CD4-positive, alpha-beta T cell (primary cell): ENCODE measurements at regions not wholly inside any gene's neighbourhood (a gene's known extent, or its start where the extent isn't known, plus 50 kb on each side); places are given as distances from the start of the nearest gene placed in this dataset.

Experiments used
- ATAC-seq: fragments of 200-7000 bp; cut with Tn5 transposase; one replicate; pipeline ENCODE4 v1.10.0; 2022; ENCODE audit warnings: mild to moderate bottlenecking; ENCODE audit not compliant: poor library complexity
- CTCF ChIA-PET: fragments of 350-600 bp; sonication (Branson Sonifier 250); formaldehyde crosslinking; loops from one replicate; lab custom pipeline; 2021; ENCODE audit warnings: antibody characterized with exemption, inconsistent platforms; lab: Charles Lee
- POLR2A ChIA-PET: fragments of 350-600 bp; sonication (Branson Sonifier 250); formaldehyde crosslinking; loops from one replicate; lab custom pipeline; 2021; ENCODE audit warnings: antibody characterized with exemption, inconsistent platforms; lab: Charles Lee
- DNase-seq, 14 experiments: peaks; one replicate each; pipeline ENCODE4 v3.0.0-alpha.2; 2013 to 2020; ENCODE audit warnings: mixed read lengths in 2 of 14
- H3K27ac ChIP-seq, 2 donors: one replicate each; pipeline versions ENCODE4 v1.5.1 to v1.7.0; 2013; ENCODE audit warnings: low read length in 2 of 2, low read depth in 1 of 2, mild to moderate bottlenecking in 1 of 2
- H3K27me3 ChIP-seq, 2 experiments: 1 replicate in 1 of 2; 2 replicates in 1 of 2; pipeline versions ENCODE4 v1.6.1 to v1.7.0; 2013; ENCODE audit warnings: low read length in 2 of 2, control low read depth in 1 of 2, mild to moderate bottlenecking in 1 of 2, moderate library complexity in 1 of 2; ENCODE audit not compliant: insufficient read depth in 2 of 2, control insufficient read depth in 1 of 2
- H3K36me3 ChIP-seq: one replicate; pipeline ENCODE4 v1.6.1; 2013; ENCODE audit warnings: low read length, control low read depth; ENCODE audit not compliant: insufficient read depth
- H3K4me1 ChIP-seq: one replicate; pipeline ENCODE4 v1.6.1; 2013; ENCODE audit warnings: low read length, control low read depth; ENCODE audit not compliant: insufficient read depth
- H3K4me3 ChIP-seq: one replicate; pipeline ENCODE4 v1.5.1; 2013; ENCODE audit warnings: mild to moderate bottlenecking, low read length, moderate library complexity
- H3K9me3 ChIP-seq, 2 experiments: 1 replicate in 1 of 2; 2 replicates in 1 of 2; pipeline versions ENCODE4 v1.6.1 to v1.7.0; 2013; ENCODE audit warnings: low read length in 2 of 2, mild to moderate bottlenecking in 2 of 2, control low read depth in 1 of 2, moderate library complexity in 1 of 2; ENCODE audit not compliant: control insufficient read depth in 1 of 2, insufficient read depth in 1 of 2
- H3K27ac Mint-ChIP-seq: one replicate; pipeline ENCODE4 v1.8.0; 2020; ENCODE audit warnings: mixed read lengths
- H3K27me3 Mint-ChIP-seq: one replicate; pipeline ENCODE4 v1.8.0; 2021; ENCODE audit warnings: mixed read lengths
- H3K36me3 Mint-ChIP-seq: one replicate; pipeline ENCODE4 v1.8.0; 2021; ENCODE audit warnings: low read depth, mixed read lengths
- H3K4me1 Mint-ChIP-seq: one replicate; pipeline ENCODE4 v1.8.0; 2021; ENCODE audit warnings: low read depth, mixed read lengths
- H3K4me3 Mint-ChIP-seq: one replicate; pipeline ENCODE4 v1.8.0; 2020; ENCODE audit warnings: mild to moderate bottlenecking, mixed read lengths
- H3K9me3 Mint-ChIP-seq: one replicate; pipeline ENCODE4 v1.8.0; 2020; ENCODE audit warnings: mixed read lengths
- intact Hi-C, 2 experiments: fragments of 100-400 bp; cut with DNase I in 1 of 2; cut with micrococcal nuclease in 1 of 2; formaldehyde crosslinking; loops; one replicate each; pipeline versions ENCODE4 v1.15.1 to v1.9.0; 2023 to 2025; cut with DNase I, micrococcal nuclease
- TF ChIP-seq, protein P1 (sequence below): fragments of 200-600 bp; IDR thresholded peaks from one replicate; pipeline ENCODE4 v1.8.0; 2022; ENCODE audit warnings: antibody characterized with exemption, mild to moderate bottlenecking

DNA sequence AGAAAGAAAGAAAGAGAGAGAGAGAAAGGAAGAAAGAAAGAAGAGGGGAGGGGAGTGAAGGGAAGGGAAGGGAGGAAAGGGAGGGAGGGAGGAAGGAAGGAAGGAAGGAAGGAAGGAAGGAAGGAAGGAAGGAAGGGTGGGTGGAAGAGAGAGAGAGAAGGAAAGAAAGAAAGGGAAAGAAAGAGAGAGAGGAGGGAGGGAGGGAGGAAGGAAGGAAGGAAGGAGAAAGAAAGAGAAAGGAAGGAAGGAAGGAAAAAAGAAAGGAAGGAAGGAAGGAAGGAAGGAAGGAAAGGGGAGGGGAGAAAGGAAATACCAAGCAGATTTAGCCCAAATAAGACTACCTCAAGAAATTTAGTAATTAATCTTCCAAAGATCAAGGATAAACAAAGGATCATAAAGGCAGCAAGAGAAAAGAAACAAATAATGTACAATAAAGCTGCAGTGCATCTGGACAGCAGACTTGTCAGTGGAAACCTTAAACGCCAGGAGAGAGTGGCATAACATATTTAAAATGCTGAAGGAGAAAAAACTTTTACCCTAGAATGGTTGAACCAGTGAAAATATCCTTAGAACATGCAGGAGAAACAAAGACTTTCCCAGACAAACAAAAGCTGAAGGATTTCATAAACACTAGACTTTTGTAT lies 427.6 kb downstream of the TBL1XR1 start:
- ChIA-PET POLR2A (no interaction called here), CTCF (no interaction called here)
- Mint-ChIP-seq H3K9me3 (peaks cover 22% of the 10 kb centered on the region), H3K4me3 (no peak overlapping the region), H3K27ac (no peak overlapping the region), H3K27me3 (no peaks in the 10 kb centered on the region), H3K36me3 (no peaks in the 10 kb centered on the region), H3K4me1 (no peaks in the 10 kb centered on the region)
- Histone ChIP-seq H3K36me3 (no peaks in the 10 kb centered on the region), H3K4me1 (no peaks in the 10 kb centered on the region), H3K27me3 (no peaks in the 10 kb centered on the region), H3K27ac (no peak overlapping the region), H3K4me3 (no peak overlapping the region), H3K9me3 (no peaks in the 10 kb centered on the region)
- DNase-seq = no peak
- ATAC-seq = no peak
- intact Hi-C loops = no loop called here
- TF ChIP-seq, protein P1, sequence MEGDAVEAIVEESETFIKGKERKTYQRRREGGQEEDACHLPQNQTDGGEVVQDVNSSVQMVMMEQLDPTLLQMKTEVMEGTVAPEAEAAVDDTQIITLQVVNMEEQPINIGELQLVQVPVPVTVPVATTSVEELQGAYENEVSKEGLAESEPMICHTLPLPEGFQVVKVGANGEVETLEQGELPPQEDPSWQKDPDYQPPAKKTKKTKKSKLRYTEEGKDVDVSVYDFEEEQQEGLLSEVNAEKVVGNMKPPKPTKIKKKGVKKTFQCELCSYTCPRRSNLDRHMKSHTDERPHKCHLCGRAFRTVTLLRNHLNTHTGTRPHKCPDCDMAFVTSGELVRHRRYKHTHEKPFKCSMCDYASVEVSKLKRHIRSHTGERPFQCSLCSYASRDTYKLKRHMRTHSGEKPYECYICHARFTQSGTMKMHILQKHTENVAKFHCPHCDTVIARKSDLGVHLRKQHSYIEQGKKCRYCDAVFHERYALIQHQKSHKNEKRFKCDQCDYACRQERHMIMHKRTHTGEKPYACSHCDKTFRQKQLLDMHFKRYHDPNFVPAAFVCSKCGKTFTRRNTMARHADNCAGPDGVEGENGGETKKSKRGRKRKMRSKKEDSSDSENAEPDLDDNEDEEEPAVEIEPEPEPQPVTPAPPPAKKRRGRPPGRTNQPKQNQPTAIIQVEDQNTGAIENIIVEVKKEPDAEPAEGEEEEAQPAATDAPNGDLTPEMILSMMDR = no peak

DNA sequence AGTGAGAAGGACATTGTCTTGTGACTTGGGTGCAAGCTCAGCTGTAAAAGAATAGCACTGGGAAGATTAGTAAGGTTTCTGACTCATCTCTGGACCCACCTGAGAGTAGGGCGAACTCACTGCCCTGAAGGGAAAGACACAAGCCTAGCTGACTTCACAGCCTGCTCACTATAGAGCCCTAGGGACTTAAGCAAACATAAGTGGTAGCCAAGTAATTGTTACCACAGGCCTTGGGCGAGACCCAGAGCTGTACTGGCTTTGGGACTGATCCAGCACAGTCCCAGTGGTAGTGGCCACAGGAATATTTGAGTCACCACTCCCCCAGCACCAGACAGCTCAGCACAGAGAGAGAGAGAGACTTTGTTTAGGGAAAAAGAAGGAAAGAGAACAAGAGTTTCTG lies 429.9 kb downstream of the TBL1XR1 start:
- ChIA-PET POLR2A (no interaction called here), CTCF (no interaction called here)
- Histone ChIP-seq H3K27me3 (no peaks in the 10 kb centered on the region), H3K4me3 (no peak overlapping the region), H3K4me1 (no peaks in the 10 kb centered on the region), H3K27ac (no peak overlapping the region), H3K9me3 (no peaks in the 10 kb centered on the region), H3K36me3 (no peaks in the 10 kb centered on the region)
- intact Hi-C loops = no loop called here
- TF ChIP-seq, protein P1 = no peak
- H3K36me3 Mint-ChIP-seq = no peaks in the 10 kb centered on the region
- DNase-seq (no peak), ATAC-seq (no peak)
- H3K27ac Mint-ChIP-seq = no peak overlapping the region
- H3K4me3 Mint-ChIP-seq = no peak overlapping the region
- H3K27me3 Mint-ChIP-seq = no peaks in the 10 kb centered on the region
- peaks cover 17% of the 10 kb centered on the region for H3K9me3 Mint-ChIP-seq
- H3K4me1 Mint-ChIP-seq = no peaks in the 10 kb centered on the region

DNA sequence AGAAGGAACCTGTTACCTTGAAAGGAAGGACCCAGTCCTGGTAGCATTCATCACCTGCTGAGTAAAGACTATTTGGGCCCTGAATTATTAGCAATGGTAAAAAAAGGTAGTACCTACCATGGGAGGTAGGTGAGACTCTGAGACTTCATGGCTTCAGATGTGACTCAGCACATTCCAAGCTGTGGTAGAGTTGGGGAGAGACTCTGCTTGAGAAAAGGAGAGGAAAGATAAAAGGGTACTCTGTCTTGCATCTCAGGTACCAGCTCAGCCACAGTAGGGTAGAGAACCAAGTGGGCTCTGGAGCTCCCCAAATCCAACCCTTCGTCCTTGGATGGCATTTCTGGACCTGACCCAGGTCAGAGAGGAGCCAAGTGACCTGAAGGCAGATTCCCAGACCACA lies 430.4 kb downstream of the TBL1XR1 start:
- no peaks in the 10 kb centered on the region for H3K27me3 Mint-ChIP-seq
- DNase-seq (no peak), ATAC-seq (no peak)
- H3K4me1 Mint-ChIP-seq = no peaks in the 10 kb centered on the region
- Histone ChIP-seq H3K9me3 (no peaks in the 10 kb centered on the region), H3K27ac (no peak overlapping the region), H3K27me3 (no peaks in the 10 kb centered on the region), H3K4me1 (no peaks in the 10 kb centered on the region), H3K4me3 (no peak overlapping the region), H3K36me3 (no peaks in the 10 kb centered on the region)
- TF ChIP-seq, protein P1 = no peak
- ChIA-PET POLR2A (no interaction called here), CTCF (no interaction called here)
- intact Hi-C loops = no loop called here
- H3K27ac Mint-ChIP-seq = no peak overlapping the region
- H3K4me3 Mint-ChIP-seq = no peak overlapping the region
- peaks cover 17% of the 10 kb centered on the region for H3K9me3 Mint-ChIP-seq
- no peaks in the 10 kb centered on the region for H3K36me3 Mint-ChIP-seq
